Keratinocyte (primary cell): ENCODE measurements at regions not wholly inside any gene's neighbourhood (a gene's known extent, or its start where the extent isn't known, plus 50 kb on each side); places are given as distances from the start of the nearest gene placed in this dataset.

Experiments used
- DNase-seq: peaks from one replicate; pipeline ENCODE4 v3.0.0-alpha.2; 2011; ENCODE audit warnings: low read depth, missing footprints, low spot score
- FAIRE-seq: peaks from 2 replicates; lab custom pipeline; 2011; peaks lifted over from hg19 to GRCh38; lab: Jason Lieb, UNC
- H2AFZ ChIP-seq: 2 replicates; pipeline ENCODE4 v1.6.0; 2012; ENCODE audit warnings: low read length, control low read depth, inconsistent platforms; ENCODE audit not compliant: control insufficient read depth
- H3K27ac ChIP-seq: 2 replicates; pipeline ENCODE4 v1.5.1; 2011; ENCODE audit warnings: low read length; ENCODE audit not compliant: control insufficient read depth, insufficient read depth
- H3K27me3 ChIP-seq: 3 replicates; pipeline ENCODE4 v1.6.0; 2011; ENCODE audit warnings: low read length; ENCODE audit not compliant: control insufficient read depth, insufficient read depth; ENCODE audit errors: extremely low read depth
- H3K36me3 ChIP-seq, 2 experiments: 2 replicates in 1 of 2; 3 replicates in 1 of 2; pipeline ENCODE4 v1.5.1; 2011; ENCODE audit warnings: low read length in 2 of 2, mild to moderate bottlenecking in 1 of 2; ENCODE audit not compliant: control insufficient read depth in 2 of 2, insufficient read depth in 2 of 2; ENCODE audit errors: extremely low read depth in 1 of 2
- H3K4me1 ChIP-seq: 3 replicates; pipeline ENCODE4 v1.5.1; 2011; ENCODE audit warnings: low read length; ENCODE audit not compliant: control insufficient read depth, insufficient read depth; ENCODE audit errors: extremely low read depth
- H3K4me2 ChIP-seq: 3 replicates; pipeline ENCODE4 v1.6.0; 2011; ENCODE audit warnings: low read depth, low read length; ENCODE audit not compliant: control insufficient read depth, insufficient read depth; ENCODE audit errors: extremely low read depth
- H3K4me3 ChIP-seq, 3 experiments: fragments of 200-600 bp in 1 of 3; sonication (generic) in 1 of 3; 2 replicates in 2 of 3; 3 replicates in 1 of 3; pipeline ENCODE4 v1.5.1; 2011 to 2016; ENCODE audit warnings: low read length in 3 of 3, mild to moderate bottlenecking in 3 of 3, control low read depth in 2 of 3, inconsistent platforms in 1 of 3, low read depth in 1 of 3, mixed read lengths in 1 of 3, mixed run types in 1 of 3, moderate library complexity in 1 of 3; ENCODE audit not compliant: control insufficient read depth in 2 of 3, insufficient read depth in 2 of 3; ENCODE audit errors: extremely low read depth in 1 of 3
- H3K79me2 ChIP-seq: 2 replicates; pipeline ENCODE4 v1.6.0; 2012; ENCODE audit warnings: low read length; ENCODE audit not compliant: control insufficient read depth, insufficient read depth
- H3K9ac ChIP-seq: 3 replicates; pipeline ENCODE4 v1.6.0; 2011; ENCODE audit warnings: low read length; ENCODE audit not compliant: control insufficient read depth, insufficient read depth; ENCODE audit errors: extremely low read depth
- H3K9me1 ChIP-seq: 3 replicates; pipeline ENCODE4 v1.6.0; 2011; ENCODE audit warnings: low read length; ENCODE audit not compliant: control insufficient read depth, insufficient read depth; ENCODE audit errors: extremely low read depth
- H3K9me3 ChIP-seq: 2 replicates; pipeline ENCODE4 v1.5.1; 2012; ENCODE audit warnings: low read depth, low read length; ENCODE audit not compliant: control insufficient read depth
- H4K20me1 ChIP-seq: 3 replicates; pipeline ENCODE4 v1.6.0; 2011; ENCODE audit warnings: low read length; ENCODE audit not compliant: control insufficient read depth, insufficient read depth; ENCODE audit errors: extremely low read depth
- CTCF ChIP-seq, 3 experiments: IDR thresholded peaks in 1 of 3; conservative IDR thresholded peaks in 1 of 3; optimal IDR thresholded peaks in 1 of 3; 2 replicates in 2 of 3; 3 replicates in 1 of 3; pipeline versions ENCODE3 to v1.5.1; 2011; ENCODE audit warnings: low read length in 3 of 3, mild to moderate bottlenecking in 3 of 3, moderate library complexity in 2 of 3, control low read depth in 1 of 3, inconsistent platforms in 1 of 3; ENCODE audit not compliant: insufficient read depth in 2 of 3; ENCODE audit errors: extremely low read depth in 1 of 3
- EZH2 ChIP-seq: IDR thresholded peaks from one replicate; pipeline ENCODE4 v1.6.1; 2012; ENCODE audit warnings: inconsistent platforms, mild to moderate bottlenecking, low read length, moderate library complexity
- dilution Hi-C: fragments of 300-500 bp; cut with MboI; formaldehyde crosslinking; loops from one replicate; pipeline ENCODE4 v1.7.0; 2020; ENCODE audit warnings: low sequenced_read_pairs; ENCODE audit not compliant: extremely low pct_ligation_motif_present

GRCh38 chr9:134976403-134976802, 58.7 kb upstream of the FCN1 start:
- H3K9ac ChIP-seq, result no peak overlapping the region
- H4K20me1 ChIP-seq, result no peaks in the 10 kb centered on the region
- H3K4me2 ChIP-seq, result no peak overlapping the region
- no peak overlapping the region for H3K4me3 ChIP-seq
- dilution Hi-C loops, result no loop called here
- TF ChIP-seq EZH2 (no peak), CTCF (optimal IDR thresholded peaks at IDR 0.05 in 1 of 3, IDR thresholded peaks at IDR 0.05 in 1 of 3, conservative IDR thresholded peaks at IDR 0.05 in 1 of 3; ENCODE audit: extremely low read depth in 1 of 3, insufficient read depth in 2 of 3, low read length in 3 of 3) (no peak)
- no peaks in the 10 kb centered on the region for H3K9me3 ChIP-seq
- H2AFZ ChIP-seq, result no peak overlapping the region
- no peaks in the 10 kb centered on the region for H3K36me3 ChIP-seq
- no peaks in the 10 kb centered on the region for H3K27me3 ChIP-seq
- H3K79me2 ChIP-seq, result no peaks in the 10 kb centered on the region
- no peak for DNase-seq
- no peaks in the 10 kb centered on the region for H3K9me1 ChIP-seq
- no peaks in the 10 kb centered on the region for H3K4me1 ChIP-seq
- FAIRE-seq, result no peak
- no peak overlapping the region for H3K27ac ChIP-seq

- no peak overlapping the region for H2AFZ ChIP-seq
- FAIRE-seq (no peak), DNase-seq (no peak)
- no peaks in the 10 kb centered on the region for H3K79me2 ChIP-seq
- no peak overlapping the region for H3K4me2 ChIP-seq
- dilution Hi-C loops, result no loop called here
- no peak overlapping the region for H3K4me3 ChIP-seq
- no peaks in the 10 kb centered on the region for H3K36me3 ChIP-seq
- H3K9ac ChIP-seq, result no peak overlapping the region
- H3K27me3 ChIP-seq, result no peaks in the 10 kb centered on the region
- H3K4me1 ChIP-seq, result no peaks in the 10 kb centered on the region
- no peaks in the 10 kb centered on the region for H3K9me3 ChIP-seq
- H4K20me1 ChIP-seq, result no peaks in the 10 kb centered on the region
- TF ChIP-seq EZH2 (no peak), CTCF (optimal IDR thresholded peaks at IDR 0.05 in 1 of 3, IDR thresholded peaks at IDR 0.05 in 1 of 3, conservative IDR thresholded peaks at IDR 0.05 in 1 of 3; ENCODE audit: extremely low read depth in 1 of 3, insufficient read depth in 2 of 3, low read length in 3 of 3) (no peak)
- H3K9me1 ChIP-seq, result no peaks in the 10 kb centered on the region
- no peak overlapping the region for H3K27ac ChIP-seq
Measured at GRCh38 chr9:134978272-134978671, 60.6 kb upstream of the FCN1 start.
